ENCODE measurements at regions not wholly inside any gene's neighbourhood (a gene's known extent, or its start where the extent isn't known, plus 50 kb on each side); places are given as distances from the start of the nearest gene placed in this dataset.
A peak's percentile ranks its signal among the peaks of the same experiment; 100 is the strongest.

GRCh38 chr4:22336822-22337221, 179.0 kb downstream of the ADGRA3 start:
- no peak for DNase-seq (ENCODE audit: low spot score)

- DNase-seq (ENCODE audit: low spot score), result no peak
These were observed 181.7 kb downstream of the ADGRA3 start for GRCh38 chr4:22334155-22334554.

- DNase-seq (ENCODE audit: low spot score), result no peak
These were observed 191.4 kb downstream of the ADGRA3 start for GRCh38 chr4:22324422-22324821.

- DNase-seq (ENCODE audit: low spot score), result no peak
These were observed 192.2 kb downstream of the ADGRA3 start for GRCh38 chr4:22323691-22324090.

- no peak for DNase-seq (ENCODE audit: low spot score)
These were observed 192.9 kb downstream of the ADGRA3 start for GRCh38 chr4:22322996-22323395.

GRCh38 chr4:22315628-22316027, 200.2 kb downstream of the ADGRA3 start:
- DNase-seq (ENCODE audit: low spot score), result no peak

GRCh38 chr4:22313976-22314375, 201.9 kb downstream of the ADGRA3 start:
- DNase-seq (ENCODE audit: low spot score), result no peak

GRCh38 chr4:22312113-22312512, 203.8 kb downstream of the ADGRA3 start:
- no peak for DNase-seq (ENCODE audit: low spot score)

GRCh38 chr4:22301253-22301652, 214.6 kb downstream of the ADGRA3 start:
- no peak for DNase-seq (ENCODE audit: low spot score)

- no peak for DNase-seq (ENCODE audit: low spot score)
These were observed 216.2 kb downstream of the ADGRA3 start for GRCh38 chr4:22299678-22300077.

GRCh38 chr4:22287631-22288030, 228.2 kb downstream of the ADGRA3 start:
- no peak for DNase-seq (ENCODE audit: low spot score)

GRCh38 chr4:22268350-22269025, 247.4 kb downstream of the ADGRA3 start:
- no peak for DNase-seq (ENCODE audit: low spot score)

GRCh38 chr4:22264261-22264660, 251.6 kb downstream of the ADGRA3 start:
- DNase-seq (ENCODE audit: low spot score), result no peak

- DNase-seq (ENCODE audit: low spot score), result no peak
These were observed 262.4 kb downstream of the ADGRA3 start for GRCh38 chr4:22253431-22253830.

- no peak for DNase-seq (ENCODE audit: low spot score)
These were observed 269.0 kb downstream of the ADGRA3 start for GRCh38 chr4:22246847-22247246.

GRCh38 chr4:22245294-22245693, 270.6 kb downstream of the ADGRA3 start:
- no peak for DNase-seq (ENCODE audit: low spot score)

- no peak for DNase-seq (ENCODE audit: low spot score)
These were observed 274.5 kb downstream of the ADGRA3 start for GRCh38 chr4:22241415-22241814.

- DNase-seq (ENCODE audit: low spot score), result no peak
These were observed 275.1 kb downstream of the ADGRA3 start for GRCh38 chr4:22240814-22241213.

- DNase-seq (ENCODE audit: low spot score), result no peak
These were observed 277.1 kb downstream of the ADGRA3 start for GRCh38 chr4:22238742-22239141.

GRCh38 chr4:22237846-22238494, 277.9 kb downstream of the ADGRA3 start:
- DNase-seq (ENCODE audit: low spot score), result no peak

GRCh38 chr4:22237155-22237751, 278.6 kb downstream of the ADGRA3 start:
- peak; percentile 77 for DNase-seq (ENCODE audit: low spot score)

GRCh38 chr4:22235698-22236097, 280.2 kb downstream of the ADGRA3 start:
- peak; percentile 69 for DNase-seq (ENCODE audit: low spot score)

- no peak for DNase-seq (ENCODE audit: low spot score)
These were observed 282.6 kb downstream of the ADGRA3 start for GRCh38 chr4:22233230-22233629.

- DNase-seq (ENCODE audit: low spot score), result no peak
These were observed 272.4 kb upstream of the KCNIP4 start for GRCh38 chr4:22220965-22221364.
